ENCODE measurements at regions not wholly inside any gene's neighbourhood (a gene's known extent, or its start where the extent isn't known, plus 50 kb on each side); places are given as distances from the start of the nearest gene placed in this dataset.

GRCh38 chr14:96660123-96660522 lies 137.1 kb upstream of the VRK1 start:
- ChIA-PET CTCF (no interaction called here), POLR2A (no interaction called here), RAD21 (ENCODE audit: low non-redundant PET in 1 of 2, low total read pairs in 2 of 2, uncharacterized antibody in 2 of 2, unreplicated experiment in 2 of 2) (no interaction called here)
- no peak overlapping the region for H3K4me3 ChIP-seq (replicated peaks in 1 of 2; ENCODE audit: low read depth in 1 of 2, low read length in 2 of 2)
- H2AFZ ChIP-seq (ENCODE audit: low read depth, low read length, poor library complexity, severe bottlenecking), result no peak overlapping the region
- H3K4me1 ChIP-seq (ENCODE audit: control insufficient read depth in 1 of 2, insufficient read depth in 2 of 2, low read length in 2 of 2), result no peaks in the 10 kb centered on the region
- intact Hi-C loops (cut with micrococcal nuclease), result no loop called here
- H3K9ac ChIP-seq (ENCODE audit: low read length), result no peak overlapping the region
- no peak overlapping the region for H3K27ac ChIP-seq (ENCODE audit: low read depth, low read length)
- ATAC-seq (no peak), DNase-seq (ENCODE audit: low read depth, low spot score) (no peak)
- TF ChIP-seq MAX (IDR thresholded peaks at IDR 0.05) (no peak), JUND (IDR thresholded peaks at IDR 0.05) (no peak), ZBTB33 (IDR thresholded peaks at IDR 0.05; ENCODE audit: extremely low read depth, insufficient replicate concordance, low read length) (no peak), ZFX (IDR thresholded peaks at IDR 0.05) (no peak), SRF (IDR thresholded peaks at IDR 0.05; ENCODE audit: low read depth) (no peak), POLR2A (IDR thresholded peaks at IDR 0.05; ENCODE audit: borderline replicate concordance, extremely low read depth, insufficient read depth, insufficient read length) (no peak), EGR1 (IDR thresholded peaks at IDR 0.05; ENCODE audit: low read depth) (no peak), CTCF (IDR thresholded peaks at IDR 0.05 in 2 of 3, conservative IDR thresholded peaks at IDR 0.05 in 1 of 3; ENCODE audit: borderline replicate concordance in 1 of 3, insufficient read depth in 1 of 3, low read depth in 2 of 3, low read length in 2 of 3) (no peak), CEBPB (IDR thresholded peaks at IDR 0.05; ENCODE audit: low read depth) (no peak), TCF7L2 (IDR thresholded peaks at IDR 0.05; ENCODE audit: borderline replicate concordance, extremely low read depth, insufficient read depth, insufficient read length) (no peak), EZH2phosphoT487 (IDR thresholded peaks at IDR 0.05; ENCODE audit: borderline replicate concordance) (no peak)
- no peak overlapping the region for H3K4me2 ChIP-seq (ENCODE audit: low read length)
- H3K79me2 ChIP-seq (ENCODE audit: insufficient read depth, low read length), result no peaks in the 10 kb centered on the region
- H3K9me2 ChIP-seq (ENCODE audit: insufficient read depth), result no peaks in the 10 kb centered on the region
- H3K27me3 ChIP-seq (ENCODE audit: insufficient read depth, low read length), result peaks cover 45% of the 10 kb centered on the region
- H3K9me3 ChIP-seq (ENCODE audit: control insufficient read depth in 1 of 2, insufficient read depth in 1 of 2, low read depth in 1 of 2, low read length in 2 of 2), result no peaks in the 10 kb centered on the region
- no peaks in the 10 kb centered on the region for H3K36me3 ChIP-seq (ENCODE audit: control insufficient read depth in 1 of 2, insufficient read depth in 2 of 2, low read length in 2 of 2)
- H4K20me1 ChIP-seq (ENCODE audit: insufficient read depth), result no peaks in the 10 kb centered on the region
- no TSS peak for BruUV-seq (replicated peaks)
